Astrocyte (in vitro differentiated cells and primary cell): ENCODE measurements at regions not wholly inside any gene's neighbourhood (a gene's known extent, or its start where the extent isn't known, plus 50 kb on each side); places are given as distances from the start of the nearest gene placed in this dataset.

ENCODE experiments used
- DNase-seq: peaks from one replicate; pipeline ENCODE4 v3.0.0-alpha.2; 2010; ENCODE audit warnings: low read depth
- FAIRE-seq: peaks from 2 replicates; lab custom pipeline; 2011; peaks lifted over from hg19 to GRCh38; lab: Jason Lieb, UNC
- H2AFZ ChIP-seq: 2 replicates; pipeline ENCODE4 v1.6.0; 2012; ENCODE audit warnings: low read depth, low read length, inconsistent platforms
- H3K27ac ChIP-seq: 2 replicates; pipeline ENCODE4 v1.5.1; 2011; ENCODE audit warnings: low read depth, low read length, inconsistent platforms
- H3K27me3 ChIP-seq: 2 replicates; pipeline ENCODE4 v1.6.0; 2011; ENCODE audit warnings: low read length, inconsistent platforms; ENCODE audit not compliant: insufficient read depth
- H3K36me3 ChIP-seq: 2 replicates; pipeline ENCODE4 v1.5.1; 2011; ENCODE audit warnings: low read length, inconsistent platforms; ENCODE audit not compliant: insufficient read depth
- H3K4me1 ChIP-seq: 2 replicates; pipeline ENCODE4 v1.5.1; 2011; ENCODE audit warnings: low read length, inconsistent platforms; ENCODE audit not compliant: insufficient read depth
- H3K4me2 ChIP-seq: 2 replicates; pipeline ENCODE4 v1.6.0; 2012; ENCODE audit warnings: low read length, inconsistent platforms
- H3K4me3 ChIP-seq: 2 replicates; pipeline ENCODE4 v1.5.1; 2011; ENCODE audit warnings: low read depth, mild to moderate bottlenecking, low read length, inconsistent platforms; ENCODE audit not compliant: insufficient read depth
- H3K79me2 ChIP-seq: 2 replicates; pipeline ENCODE4 v1.6.0; 2012; ENCODE audit warnings: mild to moderate bottlenecking, low read length, inconsistent platforms; ENCODE audit not compliant: insufficient read depth
- H3K9ac ChIP-seq: 2 replicates; pipeline ENCODE4 v1.6.0; 2012; ENCODE audit warnings: mild to moderate bottlenecking, low read length, inconsistent platforms
- H3K9me3 ChIP-seq: 2 replicates; pipeline ENCODE4 v1.5.1; 2012; ENCODE audit warnings: low read depth, mild to moderate bottlenecking, low read length, inconsistent platforms; ENCODE audit not compliant: insufficient read depth
- H4K20me1 ChIP-seq: 2 replicates; pipeline ENCODE4 v1.6.0; 2012; ENCODE audit warnings: low read length, inconsistent platforms; ENCODE audit not compliant: insufficient read depth
- H3K27ac Mint-ChIP-seq: one replicate; pipeline ENCODE4 v1.8.0; 2021; ENCODE audit warnings: mild to moderate bottlenecking, mixed read lengths; ENCODE audit not compliant: unreplicated experiment
- H3K27me3 Mint-ChIP-seq: one replicate; pipeline ENCODE4 v1.8.0; 2021; ENCODE audit warnings: low read depth, mixed read lengths; ENCODE audit not compliant: unreplicated experiment
- H3K36me3 Mint-ChIP-seq: one replicate; pipeline ENCODE4 v1.8.0; 2021; ENCODE audit warnings: low read depth, mixed read lengths; ENCODE audit not compliant: unreplicated experiment
- H3K4me1 Mint-ChIP-seq: one replicate; pipeline ENCODE4 v1.8.0; 2021; ENCODE audit warnings: low read depth, mixed read lengths; ENCODE audit not compliant: unreplicated experiment
- H3K4me3 Mint-ChIP-seq: one replicate; pipeline ENCODE4 v1.8.0; 2021; ENCODE audit warnings: mild to moderate bottlenecking, moderate library complexity, mixed read lengths; ENCODE audit not compliant: unreplicated experiment
- H3K9me3 Mint-ChIP-seq: one replicate; pipeline ENCODE4 v1.8.0; 2021; ENCODE audit warnings: mild to moderate bottlenecking, mixed read lengths; ENCODE audit not compliant: unreplicated experiment
- EZH2 ChIP-seq: IDR thresholded peaks from 2 replicates; pipeline ENCODE4 v1.6.1; 2012; ENCODE audit warnings: mild to moderate bottlenecking, low read length, inconsistent platforms; ENCODE audit not compliant: insufficient read depth
- TF ChIP-seq, protein P1 (sequence below): IDR thresholded peaks from 2 replicates; pipeline ENCODE4 v1.5.1; 2011; ENCODE audit warnings: low read depth, mild to moderate bottlenecking, inconsistent platforms, low read length, moderate library complexity; ENCODE audit not compliant: insufficient read depth

DNA sequence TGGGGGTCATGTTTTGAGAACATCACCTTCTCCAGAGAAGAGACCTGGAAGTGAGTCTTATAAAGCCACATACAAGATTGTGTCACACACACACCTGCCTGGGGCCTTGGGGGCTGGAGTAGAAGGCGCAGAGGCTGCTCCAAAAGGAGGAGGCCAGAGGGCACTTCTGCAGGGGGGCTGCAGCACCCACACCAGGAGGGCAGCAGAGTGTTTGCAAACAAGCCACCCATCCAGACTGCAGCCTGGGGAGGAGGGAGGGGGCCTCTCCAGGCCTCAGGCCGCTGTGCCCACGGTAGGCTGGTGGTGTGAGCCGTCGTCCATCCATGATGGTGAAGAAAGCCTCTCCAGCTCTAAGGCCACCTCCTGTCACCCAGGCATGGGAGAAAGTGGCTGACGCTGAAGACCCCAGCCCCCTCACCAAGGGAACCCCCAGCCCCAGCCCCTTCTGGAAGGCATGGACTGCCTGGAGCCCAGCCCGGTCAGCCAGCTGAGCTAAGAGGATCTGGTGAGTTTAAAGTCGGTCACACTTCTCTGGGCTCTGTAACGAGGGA is 77.5 kb downstream of the FOXL3 start:
- Histone ChIP-seq H3K79me2 (no peaks in the 10 kb centered on the region), H3K4me3 (no peak overlapping the region), H3K4me1 (peaks cover 6% of the 10 kb centered on the region), H3K36me3 (no peaks in the 10 kb centered on the region), H3K9me3 (no peaks in the 10 kb centered on the region), H2AFZ (no peak overlapping the region), H4K20me1 (no peaks in the 10 kb centered on the region), H3K27ac (no peak overlapping the region), H3K4me2 (no peak overlapping the region), H3K27me3 (peaks cover 2% of the 10 kb centered on the region), H3K9ac (no peak overlapping the region)
- peaks cover 14% of the 10 kb centered on the region for H3K4me1 Mint-ChIP-seq
- H3K27me3 Mint-ChIP-seq: peaks cover 23% of the 10 kb centered on the region
- no peaks in the 10 kb centered on the region for H3K36me3 Mint-ChIP-seq
- peaks cover 5% of the 10 kb centered on the region for H3K9me3 Mint-ChIP-seq
- TF ChIP-seq EZH2: no peak
- TF ChIP-seq, protein P1, sequence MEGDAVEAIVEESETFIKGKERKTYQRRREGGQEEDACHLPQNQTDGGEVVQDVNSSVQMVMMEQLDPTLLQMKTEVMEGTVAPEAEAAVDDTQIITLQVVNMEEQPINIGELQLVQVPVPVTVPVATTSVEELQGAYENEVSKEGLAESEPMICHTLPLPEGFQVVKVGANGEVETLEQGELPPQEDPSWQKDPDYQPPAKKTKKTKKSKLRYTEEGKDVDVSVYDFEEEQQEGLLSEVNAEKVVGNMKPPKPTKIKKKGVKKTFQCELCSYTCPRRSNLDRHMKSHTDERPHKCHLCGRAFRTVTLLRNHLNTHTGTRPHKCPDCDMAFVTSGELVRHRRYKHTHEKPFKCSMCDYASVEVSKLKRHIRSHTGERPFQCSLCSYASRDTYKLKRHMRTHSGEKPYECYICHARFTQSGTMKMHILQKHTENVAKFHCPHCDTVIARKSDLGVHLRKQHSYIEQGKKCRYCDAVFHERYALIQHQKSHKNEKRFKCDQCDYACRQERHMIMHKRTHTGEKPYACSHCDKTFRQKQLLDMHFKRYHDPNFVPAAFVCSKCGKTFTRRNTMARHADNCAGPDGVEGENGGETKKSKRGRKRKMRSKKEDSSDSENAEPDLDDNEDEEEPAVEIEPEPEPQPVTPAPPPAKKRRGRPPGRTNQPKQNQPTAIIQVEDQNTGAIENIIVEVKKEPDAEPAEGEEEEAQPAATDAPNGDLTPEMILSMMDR: no peak
- no peak overlapping the region for H3K4me3 Mint-ChIP-seq
- FAIRE-seq (no peak), DNase-seq (no peak)
- no peak overlapping the region for H3K27ac Mint-ChIP-seq

DNA sequence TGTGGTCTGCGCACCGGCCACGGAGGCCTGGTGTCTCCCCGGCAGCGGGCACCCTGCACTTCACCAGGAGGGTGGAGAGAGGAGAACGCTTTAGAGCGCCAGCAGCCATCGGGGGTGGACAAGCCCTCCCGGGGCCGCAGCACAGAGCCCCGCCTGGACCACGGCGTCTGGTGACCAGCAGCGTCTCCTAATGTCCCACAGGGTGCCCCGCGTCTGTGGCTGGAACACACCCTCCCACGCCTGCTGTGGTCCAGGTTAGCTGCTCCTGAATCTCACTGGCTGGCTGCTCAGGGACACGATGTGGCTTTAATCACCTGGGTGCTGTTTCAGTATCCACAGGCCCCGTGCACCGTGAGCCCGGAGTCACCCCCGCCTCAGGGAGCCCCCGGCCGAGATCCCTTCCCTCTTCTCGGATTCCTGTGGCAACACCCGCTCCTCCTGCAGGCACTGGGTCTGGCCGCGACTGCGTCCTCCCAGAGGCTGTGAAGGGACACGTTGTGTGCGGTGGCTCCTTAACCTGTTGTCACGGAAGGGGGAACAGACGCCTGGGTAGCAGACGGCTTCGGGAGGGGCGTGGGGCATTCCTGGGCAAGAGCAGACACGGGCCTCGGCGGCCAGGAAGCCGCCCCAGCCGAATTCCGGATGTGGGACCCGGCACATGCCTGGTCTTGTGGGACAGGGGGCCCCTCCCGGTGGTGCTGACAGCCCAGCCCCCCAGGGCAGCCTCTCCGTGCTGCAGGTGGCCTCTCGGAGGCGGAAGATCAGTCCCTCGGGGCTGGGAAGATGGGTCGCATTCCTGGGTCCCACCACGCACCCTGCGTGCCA is 78.9 kb downstream of the FOXL3 start:
- Mint-ChIP-seq H3K36me3 (no peaks in the 10 kb centered on the region), H3K9me3 (no peaks in the 10 kb centered on the region), H3K4me1 (peaks cover 14% of the 10 kb centered on the region), H3K27me3 (peaks cover 17% of the 10 kb centered on the region), H3K4me3 (no peak overlapping the region), H3K27ac (no peak overlapping the region)
- FAIRE-seq (no peak), DNase-seq (no peak)
- H3K4me2 ChIP-seq: no peak overlapping the region
- no peaks in the 10 kb centered on the region for H3K79me2 ChIP-seq
- peaks cover 6% of the 10 kb centered on the region for H3K4me1 ChIP-seq
- no peak overlapping the region for H3K9ac ChIP-seq
- H3K4me3 ChIP-seq: no peak overlapping the region
- no peak overlapping the region for H2AFZ ChIP-seq
- no peaks in the 10 kb centered on the region for H3K36me3 ChIP-seq
- no peak overlapping the region for H3K27ac ChIP-seq
- no peaks in the 10 kb centered on the region for H3K9me3 ChIP-seq
- no peaks in the 10 kb centered on the region for H4K20me1 ChIP-seq
- peaks cover 4% of the 10 kb centered on the region for H3K27me3 ChIP-seq
- TF ChIP-seq, protein P1: no peak
- TF ChIP-seq EZH2: no peak
